Neural cell (in vitro differentiated cells): ENCODE measurements at regions not wholly inside any gene's neighbourhood (a gene's known extent, or its start where the extent isn't known, plus 50 kb on each side); places are given as distances from the start of the nearest gene placed in this dataset.

Source experiments
- H2AFZ ChIP-seq: fragments of 200-600, 300-800 bp; sonication (generic), shearing (Covaris generic); 2 replicates; pipeline ENCODE4 v1.6.0; 2014; ENCODE audit warnings: low read depth, mild to moderate bottlenecking, antibody characterized with exemption, low read length, moderate library complexity
- H3F3A ChIP-seq: fragments of 200-600 bp; shearing (Covaris generic); 2 replicates; pipeline ENCODE4 v1.6.1; 2016; ENCODE audit warnings: mild to moderate bottlenecking, moderate library complexity, mixed read lengths, antibody characterized with exemption, low read length; ENCODE audit not compliant: insufficient read depth, poor library complexity, severe bottlenecking
- H3K27ac ChIP-seq: fragments of 200-600, 300-800 bp; sonication (generic), shearing (Covaris generic); 2 replicates; pipeline ENCODE4 v1.5.1; 2014; ENCODE audit warnings: mild to moderate bottlenecking, low read length, moderate library complexity
- H3K27me3 ChIP-seq: fragments of 300-800, 200-600 bp; sonication (generic), shearing (Covaris generic); 2 replicates; pipeline ENCODE4 v1.6.0; 2014; ENCODE audit warnings: mild to moderate bottlenecking, low read depth, low read length, moderate library complexity; ENCODE audit not compliant: insufficient read depth
- H3K36me3 ChIP-seq: fragments of 300-800, 200-600 bp; sonication (generic), shearing (Covaris generic); 2 replicates; pipeline ENCODE4 v1.5.1; 2014; ENCODE audit warnings: mild to moderate bottlenecking, antibody characterized with exemption, low read length, moderate library complexity; ENCODE audit not compliant: insufficient read depth
- H3K4me2 ChIP-seq: fragments of 300-800, 200-600 bp; sonication (generic), shearing (Covaris generic); 2 replicates; pipeline ENCODE4 v1.6.0; 2014; ENCODE audit warnings: mild to moderate bottlenecking, low read length
- H3K4me3 ChIP-seq: fragments of 300-800, 200-600 bp; sonication (generic), shearing (Covaris generic); 2 replicates; pipeline ENCODE4 v1.5.1; 2014; ENCODE audit warnings: mild to moderate bottlenecking, low read length, moderate library complexity
- H3K79me2 ChIP-seq: fragments of 200-600 bp; shearing (Covaris generic); replicated peaks from 2 replicates; pipeline ENCODE4 v1.6.0; 2014; ENCODE audit warnings: mild to moderate bottlenecking, low read length, moderate library complexity; ENCODE audit not compliant: insufficient read depth
- H3K9ac ChIP-seq: fragments of 300-800, 200-600 bp; sonication (generic), shearing (Covaris generic); 2 replicates; pipeline ENCODE4 v1.6.1; 2016; ENCODE audit warnings: mild to moderate bottlenecking, low read length, mixed read lengths
- H3K9me2 ChIP-seq: fragments of 200-600 bp; shearing (Covaris generic); 2 replicates; pipeline ENCODE4 v1.6.1; 2016; ENCODE audit warnings: mild to moderate bottlenecking, low read length, mixed read lengths; ENCODE audit not compliant: insufficient read depth
- H3K9me3 ChIP-seq: fragments of 200-600, 300-800 bp; sonication (generic), shearing (Covaris generic); 2 replicates; pipeline ENCODE4 v1.6.1; 2016; ENCODE audit warnings: mild to moderate bottlenecking, mixed run types, low read length, moderate library complexity, mixed read lengths
- H4K20me1 ChIP-seq: fragments of 200-600 bp; shearing (Covaris generic); 2 replicates; pipeline ENCODE4 v1.6.1; 2016; ENCODE audit warnings: mild to moderate bottlenecking, mixed run types; ENCODE audit not compliant: insufficient read depth
- CTCF ChIP-seq: fragments of 450-650 bp; IDR thresholded peaks from 2 replicates; pipeline ENCODE4 v1.5.1; 2014; ENCODE audit warnings: antibody characterized with exemption, mild to moderate bottlenecking, moderate library complexity; ENCODE audit not compliant: poor library complexity, severe bottlenecking
- EP300 ChIP-seq: fragments of 450-650 bp; conservative IDR thresholded peaks from 2 replicates; pipeline ENCODE4 v1.6.1; 2014; ENCODE audit warnings: antibody characterized with exemption, mild to moderate bottlenecking, moderate library complexity; ENCODE audit not compliant: poor library complexity, severe bottlenecking
- EZH2 ChIP-seq: fragments of 200-600, 300-800 bp; shearing (Covaris generic), sonication (generic); IDR thresholded peaks from 2 replicates; pipeline ENCODE4 v1.6.1; 2014; ENCODE audit warnings: antibody characterized with exemption, low read length, borderline replicate concordance, mild to moderate bottlenecking; ENCODE audit not compliant: insufficient read depth, poor library complexity, severe bottlenecking
- MXI1 ChIP-seq: fragments of 450-650 bp; conservative IDR thresholded peaks from 2 replicates; pipeline ENCODE4 v1.6.1; 2014; ENCODE audit warnings: antibody characterized with exemption, mild to moderate bottlenecking; ENCODE audit not compliant: poor library complexity, severe bottlenecking
- POLR2AphosphoS5 ChIP-seq: IDR thresholded peaks from 2 replicates; pipeline ENCODE4 v1.6.1; 2012
- RAD21 ChIP-seq: fragments of 450-650 bp; conservative IDR thresholded peaks from 2 replicates; pipeline ENCODE4 v1.6.1; 2014; ENCODE audit warnings: antibody characterized with exemption, mild to moderate bottlenecking, moderate library complexity
- REST ChIP-seq: IDR thresholded peaks from 2 replicates; pipeline ENCODE4 v1.6.1; 2012; ENCODE audit warnings: borderline replicate concordance
- SMC3 ChIP-seq: fragments of 450-650 bp; conservative IDR thresholded peaks from 2 replicates; pipeline ENCODE4 v1.6.1; 2014; ENCODE audit warnings: antibody characterized with exemption, mild to moderate bottlenecking, moderate library complexity; ENCODE audit not compliant: poor library complexity
- TAF1 ChIP-seq: IDR thresholded peaks from 2 replicates; pipeline ENCODE4 v1.6.1; 2012; ENCODE audit warnings: low read depth

- H3K27me3 ChIP-seq, result no peaks in the 10 kb centered on the region
- no peaks in the 10 kb centered on the region for H3F3A ChIP-seq
- no peaks in the 10 kb centered on the region for H4K20me1 ChIP-seq
- H2AFZ ChIP-seq, result no peak overlapping the region
- H3K27ac ChIP-seq, result no peak overlapping the region
- H3K4me2 ChIP-seq, result no peak overlapping the region
- no peak overlapping the region for H3K9ac ChIP-seq
- no peaks in the 10 kb centered on the region for H3K9me2 ChIP-seq
- H3K36me3 ChIP-seq, result no peaks in the 10 kb centered on the region
- H3K9me3 ChIP-seq, result no peaks in the 10 kb centered on the region
- no peaks in the 10 kb centered on the region for H3K79me2 ChIP-seq
- no peak overlapping the region for H3K4me3 ChIP-seq
- TF ChIP-seq POLR2AphosphoS5, result no peak
- TF ChIP-seq SMC3, result no peak
- TF ChIP-seq REST, result no peak
- no peak for TF ChIP-seq TAF1
- TF ChIP-seq MXI1, result no peak
- no peak for TF ChIP-seq EZH2
- TF ChIP-seq RAD21, result no peak
- TF ChIP-seq EP300, result no peak
- no peak for TF ChIP-seq CTCF
Observed at GRCh38 chr3:163721596-163721995, 1356.7 kb downstream of the SI start.

GRCh38 chr3:163717377-163717776 is 1360.9 kb downstream of the SI start:
- H2AFZ ChIP-seq, result no peak overlapping the region
- no peaks in the 10 kb centered on the region for H3K9me3 ChIP-seq
- no peaks in the 10 kb centered on the region for H4K20me1 ChIP-seq
- no peak for TF ChIP-seq EZH2
- TF ChIP-seq MXI1, result no peak
- no peak for TF ChIP-seq POLR2AphosphoS5
- TF ChIP-seq EP300, result no peak
- no peaks in the 10 kb centered on the region for H3K36me3 ChIP-seq
- no peaks in the 10 kb centered on the region for H3K27me3 ChIP-seq
- no peaks in the 10 kb centered on the region for H3K79me2 ChIP-seq
- no peak overlapping the region for H3K9ac ChIP-seq
- H3K4me3 ChIP-seq, result no peak overlapping the region
- no peaks in the 10 kb centered on the region for H3K9me2 ChIP-seq
- no peak overlapping the region for H3K4me2 ChIP-seq
- H3F3A ChIP-seq, result no peaks in the 10 kb centered on the region
- H3K27ac ChIP-seq, result no peak overlapping the region
